BLaER1 treated with 17β-estradiol and CSF1 and Interleukin-3, amounts not matched to agents 10 nM and 100 nM (cell line): ENCODE measurements at regions not wholly inside any gene's neighbourhood (a gene's known extent, or its start where the extent isn't known, plus 50 kb on each side); places are given as distances from the start of the nearest gene placed in this dataset.

Experiments
- H3K27ac ChIP-seq, 11 experiments: shearing (Covaris generic); formaldehyde crosslinking; 2 replicates each; pipeline ENCODE4 v1.8.1; 2022
- H3K27me3 ChIP-seq, 11 experiments: shearing (Covaris generic); formaldehyde crosslinking; 2 replicates each; pipeline ENCODE4 v1.8.1; 2022
- H3K36me3 ChIP-seq, 11 experiments: shearing (Covaris generic); formaldehyde crosslinking; 2 replicates each; pipeline ENCODE4 v1.8.1; 2022
- H3K4me1 ChIP-seq, 10 experiments: shearing (Covaris generic); formaldehyde crosslinking; 2 replicates each; pipeline ENCODE4 v1.8.1; 2022
- H3K4me2 ChIP-seq, 11 experiments: shearing (Covaris generic); formaldehyde crosslinking; 2 replicates each; pipeline ENCODE4 v1.8.1; 2022
- H3K4me3 ChIP-seq, 10 experiments: shearing (Covaris generic); formaldehyde crosslinking; 2 replicates each; pipeline ENCODE4 v1.8.1; 2022
- H3K9ac ChIP-seq, 11 experiments: shearing (Covaris generic); formaldehyde crosslinking; 2 replicates each; pipeline ENCODE4 v1.8.1; 2022
- H3K9me3 ChIP-seq, 11 experiments: shearing (Covaris generic); formaldehyde crosslinking; replicated peaks in 1 of 11; 2 replicates each; pipeline ENCODE4 v1.8.1; 2022
- H4K20me1 ChIP-seq, 11 experiments: shearing (Covaris generic); formaldehyde crosslinking; 2 replicates each; pipeline ENCODE4 v1.8.1; 2022
- Cebpa-rat ChIP-seq, 11 experiments: shearing (Covaris generic); IDR thresholded peaks; 2 replicates each; pipeline ENCODE4 v1.8.1; 2022

DNA sequence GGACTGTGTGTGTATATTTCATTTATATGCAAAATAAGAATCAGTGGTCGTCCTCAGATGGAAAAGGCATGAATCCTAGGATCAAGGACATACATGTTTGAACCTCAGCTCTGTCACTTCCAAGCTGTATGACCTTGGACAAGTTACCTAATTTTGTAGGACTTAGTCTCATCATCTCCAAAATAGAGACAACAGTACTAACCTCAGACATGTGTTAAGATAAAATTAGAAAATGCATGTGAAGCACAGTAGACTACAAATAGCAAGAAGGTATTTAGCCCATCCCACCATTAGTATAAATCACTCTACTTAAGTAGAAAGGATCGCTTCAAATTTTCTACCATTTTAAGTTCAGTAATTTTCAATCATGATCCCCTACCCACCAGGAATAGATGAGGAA is 309.8 kb downstream of the ZEB2 start:
- Histone ChIP-seq H3K4me2 (no peak overlapping the region), H4K20me1 (no peaks in the 10 kb centered on the region), H3K27me3 (no peaks in the 10 kb centered on the region), H3K27ac (no peak overlapping the region), H3K4me3 (no peak overlapping the region), H3K9ac (no peak overlapping the region), H3K36me3 (peaks cover 0 to 46% (median 6%) of the 10 kb centered on the region in 11 experiments; a peak in 11 of 22 replicates), H3K9me3 (no peaks in the 10 kb centered on the region), H3K4me1 (no peaks in the 10 kb centered on the region)
- no peak for TF ChIP-seq Cebpa-rat (IDR thresholded peaks at IDR 0.05)

DNA sequence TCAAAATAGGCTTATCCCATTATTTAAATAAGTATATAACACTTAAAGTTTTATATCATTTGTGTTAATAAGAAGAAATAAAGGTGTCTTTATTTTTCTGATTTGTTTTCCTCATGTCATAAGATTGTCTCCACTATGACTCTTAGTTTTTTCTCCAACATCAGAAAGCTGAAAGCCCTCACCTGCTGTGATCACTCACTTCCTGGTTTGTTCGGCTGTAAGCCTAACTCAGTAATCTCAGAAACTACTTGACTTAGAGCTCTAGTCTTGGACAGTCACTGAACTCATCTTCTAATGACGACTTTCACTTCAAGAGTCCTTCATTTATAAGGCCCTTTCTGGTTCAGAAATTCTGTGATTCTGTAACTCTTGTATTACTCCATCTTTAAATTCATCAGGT is 311.0 kb downstream of the ZEB2 start:
- no peak for TF ChIP-seq Cebpa-rat (IDR thresholded peaks at IDR 0.05)
- no peak overlapping the region for H3K9ac ChIP-seq
- H3K4me2 ChIP-seq = no peak overlapping the region
- no peaks in the 10 kb centered on the region for H3K27me3 ChIP-seq
- H3K27ac ChIP-seq = no peak overlapping the region
- H3K36me3 ChIP-seq = peaks cover 0 to 47% (median 6%) of the 10 kb centered on the region in 11 experiments; a peak in 11 of 22 replicates
- H4K20me1 ChIP-seq = no peaks in the 10 kb centered on the region
- no peak overlapping the region for H3K4me3 ChIP-seq
- 0 out of 22 replicates have a peak, but pooled peaks cover 0 to 4% (median 0%) of the 10 kb centered on the region in 11 experiments for H3K9me3 ChIP-seq
- H3K4me1 ChIP-seq = no peaks in the 10 kb centered on the region

DNA sequence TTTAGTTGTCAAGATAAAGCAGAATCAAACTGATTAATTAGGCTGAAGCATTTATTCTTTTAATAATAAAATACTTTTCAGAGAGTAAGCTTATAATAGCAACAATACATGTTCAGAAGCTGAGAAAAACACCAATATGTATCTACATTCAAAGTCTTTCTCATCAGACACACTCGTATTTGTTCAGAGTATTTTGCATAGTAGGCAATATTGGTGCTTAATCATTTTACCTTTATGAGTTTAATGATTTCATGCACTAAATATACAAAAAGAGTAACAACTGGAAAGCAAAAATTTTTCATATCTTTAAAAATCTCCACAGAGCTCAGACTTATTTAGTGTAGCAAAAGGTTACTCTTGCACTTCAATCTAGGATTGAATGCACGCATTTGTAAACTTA is 313.9 kb downstream of the ZEB2 start:
- TF ChIP-seq Cebpa-rat (IDR thresholded peaks at IDR 0.05) = no peak
- no peaks in the 10 kb centered on the region for H3K4me1 ChIP-seq

DNA sequence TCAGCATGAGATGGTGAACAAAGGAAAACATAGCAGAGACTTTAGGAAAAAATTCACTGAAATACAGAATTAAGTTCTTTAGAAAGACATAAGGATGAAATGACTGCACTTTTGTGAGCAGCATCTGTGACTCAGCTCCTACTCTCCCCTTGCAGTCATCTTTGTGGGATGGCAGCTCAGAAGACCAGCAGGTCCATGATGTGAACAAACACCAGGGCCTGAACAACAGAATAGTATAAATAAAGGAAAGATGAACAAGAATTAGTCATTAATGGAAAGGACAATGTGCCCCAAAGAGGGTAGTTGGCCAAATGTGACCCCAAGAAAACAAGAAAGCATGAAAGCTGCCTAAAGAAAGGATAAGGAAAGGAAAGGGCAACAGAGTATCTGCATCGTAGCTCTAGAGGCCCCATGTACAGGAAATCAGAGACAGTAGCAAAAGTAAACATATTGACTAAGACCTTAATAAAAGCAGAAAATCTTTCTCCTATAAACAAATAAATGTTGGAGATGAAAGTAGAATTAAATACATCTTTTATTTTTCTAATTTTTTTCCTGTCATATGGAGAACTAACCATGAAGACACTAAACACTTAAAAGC is 318.0 kb downstream of the ZEB2 start:
- Histone ChIP-seq H3K4me3 (no peak overlapping the region), H3K27ac (no peak overlapping the region), H3K36me3 (peaks cover 0 to 32% (median 0%) of the 10 kb centered on the region in 11 experiments; a peak in 3 of 22 replicates), H3K9me3 (0 out of 22 replicates have a peak, but pooled peaks cover 0 to 4% (median 0%) of the 10 kb centered on the region in 11 experiments), H3K4me1 (peaks cover 0 to 10% (median 0%) of the 10 kb centered on the region in 10 experiments; a peak in 6 of 20 replicates), H4K20me1 (no peaks in the 10 kb centered on the region), H3K27me3 (no peaks in the 10 kb centered on the region), H3K4me2 (no peak overlapping the region), H3K9ac (no peak overlapping the region)
- no peak for TF ChIP-seq Cebpa-rat (IDR thresholded peaks at IDR 0.05)

More for the DNA sequence above, 313.9 kb downstream of the ZEB2 start:
- H4K20me1 ChIP-seq = no peaks in the 10 kb centered on the region
- H3K4me3 ChIP-seq = no peak overlapping the region
- H3K9ac ChIP-seq = no peak overlapping the region
- peaks cover 0 to 56% (median 6%) of the 10 kb centered on the region in 11 experiments; a peak in 11 of 22 replicates for H3K36me3 ChIP-seq
- no peaks in the 10 kb centered on the region for H3K27me3 ChIP-seq
- no peak overlapping the region for H3K4me2 ChIP-seq
- H3K9me3 ChIP-seq = 0 out of 22 replicates have a peak, but pooled peaks cover 0 to 4% (median 0%) of the 10 kb centered on the region in 11 experiments
- no peak overlapping the region for H3K27ac ChIP-seq

DNA sequence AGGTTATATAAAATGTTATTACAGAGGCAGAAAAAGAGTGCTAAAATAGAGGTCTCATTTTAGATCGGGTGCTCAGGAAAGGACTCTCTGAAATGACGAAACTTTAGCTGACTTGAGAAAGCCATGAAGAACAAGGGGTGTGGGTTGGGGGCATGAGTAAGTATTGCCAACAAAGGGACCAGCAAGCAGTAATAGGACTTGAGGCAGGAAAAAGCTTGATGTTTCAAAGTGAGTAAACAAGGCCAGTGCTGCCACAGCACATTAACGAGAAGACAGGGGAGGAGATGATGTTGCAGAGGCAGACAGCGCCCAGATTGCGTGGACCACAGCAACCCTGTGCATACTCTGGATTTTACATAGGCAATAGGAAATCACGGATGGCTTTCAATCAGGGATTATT is 318.8 kb downstream of the ZEB2 start:
- H3K4me1 ChIP-seq = peaks cover 0 to 10% (median 0%) of the 10 kb centered on the region in 10 experiments; a peak in 6 of 20 replicates
- H3K27ac ChIP-seq = no peak overlapping the region
- no peak overlapping the region for H3K4me3 ChIP-seq
- H4K20me1 ChIP-seq = no peaks in the 10 kb centered on the region
- no peak overlapping the region for H3K9ac ChIP-seq
- H3K4me2 ChIP-seq = no peak overlapping the region
- H3K9me3 ChIP-seq = 0 out of 22 replicates have a peak, but pooled peaks cover 0 to 4% (median 0%) of the 10 kb centered on the region in 11 experiments
- peaks cover 0 to 25% (median 0%) of the 10 kb centered on the region in 11 experiments; a peak in 3 of 22 replicates for H3K36me3 ChIP-seq
- TF ChIP-seq Cebpa-rat (IDR thresholded peaks at IDR 0.05) = no peak
- H3K27me3 ChIP-seq = no peaks in the 10 kb centered on the region

DNA sequence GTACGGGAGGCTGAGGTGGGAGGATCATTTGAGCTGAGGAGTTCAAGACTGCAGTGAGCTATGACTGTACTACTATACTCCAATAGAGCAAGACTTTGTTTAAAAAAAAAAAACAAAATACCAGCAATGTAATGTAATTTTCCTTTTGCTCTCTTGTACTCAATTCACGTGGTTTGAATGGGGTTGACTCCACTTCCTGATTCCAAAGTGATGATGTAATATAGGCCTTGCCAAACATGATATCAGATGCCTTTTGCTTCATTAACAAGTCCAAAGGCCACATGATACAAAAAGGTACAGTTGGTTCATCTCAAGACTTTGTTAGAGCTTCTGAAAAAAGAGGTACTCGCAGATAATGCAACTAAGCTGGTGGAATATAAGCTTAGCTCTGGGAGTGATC is 321.8 kb downstream of the ZEB2 start:
- no peak overlapping the region for H3K9ac ChIP-seq
- peak overlapping the region in 1 of 11 experiments; percentile 21; a peak in 1 of 22 replicates for H3K27ac ChIP-seq
- H4K20me1 ChIP-seq = no peaks in the 10 kb centered on the region
- H3K27me3 ChIP-seq = no peaks in the 10 kb centered on the region
- H3K4me3 ChIP-seq = no peak overlapping the region
- H3K4me1 ChIP-seq = peaks cover 0 to 25% (median 0%) of the 10 kb centered on the region in 10 experiments; a peak in 7 of 20 replicates
- H3K4me2 ChIP-seq = peak overlapping the region in 3 of 11 experiments; percentile 4 to 46 (median 11); a peak in 2 of 22 replicates
- H3K36me3 ChIP-seq = peaks cover 0 to 12% (median 0%) of the 10 kb centered on the region in 11 experiments; a peak in 1 of 22 replicates
- H3K9me3 ChIP-seq = no peaks in the 10 kb centered on the region
- no peak for TF ChIP-seq Cebpa-rat (IDR thresholded peaks at IDR 0.05)

DNA sequence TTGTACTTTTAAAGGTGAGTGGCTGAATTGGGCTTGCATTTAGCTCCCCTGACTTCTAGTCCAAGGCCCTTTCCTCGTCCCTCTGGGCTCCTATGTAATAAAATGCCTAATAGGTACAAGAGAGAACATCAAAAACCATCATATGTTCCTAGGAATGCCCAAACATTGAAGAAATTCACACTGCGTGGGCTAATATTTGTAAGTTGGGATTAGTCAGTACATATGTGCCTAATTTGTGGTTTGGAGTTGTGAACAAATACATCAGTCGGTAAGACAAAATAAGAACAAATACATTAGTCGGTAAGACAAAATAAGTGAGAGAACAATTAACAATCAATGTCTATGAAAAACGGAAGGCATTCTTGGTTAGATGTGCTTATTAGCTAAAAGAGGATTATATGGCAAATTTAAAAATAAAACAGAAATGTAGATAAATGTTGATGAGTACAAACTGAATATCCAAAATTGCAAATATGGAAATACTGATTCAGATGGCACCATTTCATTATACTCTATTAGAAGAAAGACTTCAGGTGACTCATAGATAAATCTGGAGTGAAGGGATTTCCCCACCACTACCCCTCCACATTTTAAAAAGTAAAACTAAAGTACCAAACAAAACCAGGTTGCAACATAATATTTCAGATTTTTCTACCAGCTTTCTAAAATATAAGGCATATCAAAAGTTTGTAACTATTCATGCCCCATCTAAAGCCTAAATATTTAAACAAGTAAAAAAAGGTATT is 325.4 kb downstream of the ZEB2 start:
- peak overlapping the region in 2 of 11 experiments; percentile 10 to 26; a peak in 2 of 22 replicates for H3K4me2 ChIP-seq

DNA sequence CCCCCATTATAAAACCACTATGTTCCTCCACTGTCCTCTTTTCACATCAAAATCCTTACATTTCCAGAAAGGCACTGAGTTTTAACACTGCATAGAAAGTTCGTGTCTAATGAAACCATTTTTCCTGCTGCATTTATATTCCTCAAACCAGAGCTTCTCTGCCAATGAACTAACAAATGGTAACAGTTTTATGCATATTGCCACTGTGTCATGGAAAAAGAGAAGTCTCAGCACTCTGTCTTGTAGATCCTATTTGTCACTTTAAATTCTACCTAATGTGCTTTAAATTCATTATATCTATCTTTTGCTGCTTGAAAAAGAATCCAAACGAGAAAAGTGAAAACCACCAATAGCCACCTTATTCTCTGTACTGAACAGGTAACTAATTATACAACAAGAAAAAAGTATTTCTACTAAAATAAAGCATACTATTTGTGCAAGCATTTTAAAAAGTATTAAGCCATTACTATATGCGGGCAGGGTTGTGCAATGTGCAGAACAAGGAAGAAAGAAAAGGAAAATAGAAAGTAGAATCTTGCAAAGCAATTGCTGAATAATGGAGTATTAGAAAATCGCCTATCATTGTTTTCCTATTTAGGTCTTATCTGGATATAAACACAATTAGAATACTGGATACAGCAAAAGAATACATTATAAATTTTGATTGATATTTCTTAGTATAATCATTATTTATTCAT is 328.9 kb downstream of the ZEB2 start:
- no peaks in the 10 kb centered on the region for H3K9me3 ChIP-seq
- no peak overlapping the region for H3K4me3 ChIP-seq
- peaks cover 0 to 35% (median 0%) of the 10 kb centered on the region in 10 experiments; a peak in 5 of 20 replicates for H3K4me1 ChIP-seq
- no peaks in the 10 kb centered on the region for H3K27me3 ChIP-seq
- no peak overlapping the region for H3K9ac ChIP-seq
- no peaks in the 10 kb centered on the region for H3K36me3 ChIP-seq
- no peak overlapping the region for H3K27ac ChIP-seq
- H4K20me1 ChIP-seq = no peaks in the 10 kb centered on the region
- no peak for TF ChIP-seq Cebpa-rat (IDR thresholded peaks at IDR 0.05)
- H3K4me2 ChIP-seq = peak overlapping the region in 1 of 11 experiments; percentile 4; a peak in 1 of 22 replicates

More for the DNA sequence above, 325.4 kb downstream of the ZEB2 start:
- peaks cover 0 to 37% (median 0%) of the 10 kb centered on the region in 10 experiments; a peak in 7 of 20 replicates for H3K4me1 ChIP-seq
- no peaks in the 10 kb centered on the region for H3K9me3 ChIP-seq
- H4K20me1 ChIP-seq = no peaks in the 10 kb centered on the region
- H3K36me3 ChIP-seq = 0 out of 22 replicates have a peak, but pooled peaks cover 0 to 3% (median 0%) of the 10 kb centered on the region in 11 experiments
- H3K27me3 ChIP-seq = no peaks in the 10 kb centered on the region
- no peak overlapping the region for H3K9ac ChIP-seq
- no peak overlapping the region for H3K4me3 ChIP-seq
- no peak overlapping the region for H3K27ac ChIP-seq
- no peak for TF ChIP-seq Cebpa-rat (IDR thresholded peaks at IDR 0.05)
